PC-9 (cell line): ENCODE measurements at regions not wholly inside any gene's neighbourhood (a gene's known extent, or its start where the extent isn't known, plus 50 kb on each side); places are given as distances from the start of the nearest gene placed in this dataset.

Experiments
- BruUV-seq: library from RNA; stranded (reverse); fragments of 400-500 nt; replicated peaks from 2 replicates; lab custom pipeline; 2021; lab: Mats Ljungman, UMichigan
- CTCF ChIA-PET: fragments of 300-600 bp; sonication (Branson Sonifier 250); formaldehyde crosslinking; loops from one replicate; lab custom pipeline; 2022; ENCODE audit warnings: antibody characterized with exemption; lab: Charles Lee
- POLR2A ChIA-PET: fragments of 300-600 bp; sonication (Branson Sonifier 250); formaldehyde crosslinking; loops from one replicate; lab custom pipeline; 2022; ENCODE audit warnings: antibody characterized with exemption; ENCODE audit not compliant: unreplicated experiment; lab: Charles Lee
- DNase-seq, 2 experiments: peaks; one replicate each; pipeline versions ENCODE4 v3.0.0 to v3.0.0-alpha.2; 2015 to 2022; ENCODE audit warnings: mixed read lengths in 1 of 2
- H2AFZ ChIP-seq: fragments of 200-600 bp; sonication (generic); 2 replicates; pipeline ENCODE4 v1.8.1; 2017; ENCODE audit warnings: antibody characterized with exemption
- H3F3A ChIP-seq: fragments of 200-600 bp; sonication (generic); 2 replicates; pipeline ENCODE4 v1.8.1; 2017; ENCODE audit warnings: antibody characterized with exemption, mild to moderate bottlenecking, low read depth; ENCODE audit not compliant: insufficient read depth
- H3K27ac ChIP-seq: fragments of 200-600 bp; sonication (generic); 2 replicates; pipeline ENCODE4 v1.6.1; 2016; ENCODE audit warnings: mixed run types
- H3K27me3 ChIP-seq: fragments of 200-600 bp; sonication (generic); 2 replicates; pipeline ENCODE4 v1.6.1; 2016; ENCODE audit warnings: low read depth, mixed run types; ENCODE audit not compliant: insufficient read depth
- H3K36me3 ChIP-seq: fragments of 200-600 bp; sonication (generic); 2 replicates; pipeline ENCODE4 v1.6.1; 2016; ENCODE audit warnings: low read depth, mixed run types
- H3K4me1 ChIP-seq: fragments of 200-600 bp; sonication (generic); replicated peaks from 2 replicates; pipeline ENCODE4 v1.6.1; 2016; ENCODE audit warnings: mixed run types; ENCODE audit not compliant: insufficient read depth
- H3K4me2 ChIP-seq: fragments of 200-600 bp; sonication (generic); 2 replicates; pipeline ENCODE4 v1.6.1; 2017; ENCODE audit warnings: mixed run types
- H3K4me3 ChIP-seq: fragments of 200-600 bp; sonication (generic); 2 replicates; pipeline ENCODE4 v1.6.1; 2016; ENCODE audit warnings: mixed run types
- H3K79me2 ChIP-seq: fragments of 200-600 bp; sonication (generic); 2 replicates; pipeline ENCODE4 v1.6.1; 2017; ENCODE audit warnings: low read depth, mixed run types
- H3K9me2 ChIP-seq: fragments of 200-600 bp; sonication (generic); 2 replicates; pipeline ENCODE4 v1.8.1; 2017; ENCODE audit warnings: mild to moderate bottlenecking; ENCODE audit not compliant: insufficient read depth
- H3K9me3 ChIP-seq: fragments of 200-600 bp; sonication (generic); 2 replicates; pipeline ENCODE4 v1.8.1; 2016; ENCODE audit warnings: low read depth; ENCODE audit not compliant: insufficient read depth
- H4K20me1 ChIP-seq: fragments of 200-600 bp; sonication (generic); 2 replicates; pipeline ENCODE4 v1.8.1; 2017; ENCODE audit not compliant: insufficient read depth
- CTCF ChIP-seq: fragments of 200-600 bp; sonication (generic); conservative IDR thresholded peaks from 2 replicates; pipeline ENCODE4 v1.6.1; 2017; ENCODE audit warnings: mixed run types, antibody characterized with exemption, mild to moderate bottlenecking, moderate library complexity
- EZH2 ChIP-seq: fragments of 200-600 bp; sonication (generic); IDR thresholded peaks from 2 replicates; pipeline ENCODE4 v1.8.0; 2017; ENCODE audit warnings: antibody characterized with exemption, low read depth
- intact Hi-C: fragments of 100-400 bp; cut with micrococcal nuclease; formaldehyde crosslinking; loops from one replicate; pipeline ENCODE4 v1.10.0; 2022; ENCODE audit not compliant: unreplicated experiment

- Histone ChIP-seq H4K20me1 (no peaks in the 10 kb centered on the region), H3F3A (no peaks in the 10 kb centered on the region), H3K4me2 (no peak overlapping the region), H3K4me1 (no peaks in the 10 kb centered on the region), H2AFZ (no peak overlapping the region), H3K9me2 (no peaks in the 10 kb centered on the region), H3K79me2 (no peaks in the 10 kb centered on the region), H3K27me3 (no peaks in the 10 kb centered on the region), H3K9me3 (no peaks in the 10 kb centered on the region; the same call in 1 of the 2 replicates), H3K27ac (no peak overlapping the region), H3K4me3 (no peak overlapping the region), H3K36me3 (no peaks in the 10 kb centered on the region)
- CTCF ChIA-PET: no interaction called here
- no peak for DNase-seq
- TF ChIP-seq CTCF (no peak), EZH2 (no peak)
- no TSS peak for BruUV-seq
- intact Hi-C loops: no loop called here
- POLR2A ChIA-PET: no interaction called here
These were observed 440.7 kb downstream of the TAF11L14 start for GRCh38 chr5:18074961-18075360.

GRCh38 chr5:18078157-18078556 is 443.9 kb downstream of the TAF11L14 start:
- H2AFZ ChIP-seq: no peak overlapping the region
- no peak overlapping the region for H3K4me3 ChIP-seq
- H3K79me2 ChIP-seq: no peaks in the 10 kb centered on the region
- no peaks in the 10 kb centered on the region for H3K36me3 ChIP-seq
- TF ChIP-seq CTCF: no peak
- TF ChIP-seq EZH2: no peak
- BruUV-seq: no TSS peak
- H3K4me2 ChIP-seq: no peak overlapping the region
- no peaks in the 10 kb centered on the region for H3F3A ChIP-seq
- no peak for DNase-seq
- H4K20me1 ChIP-seq: no peaks in the 10 kb centered on the region
- H3K4me1 ChIP-seq: no peaks in the 10 kb centered on the region
- H3K27me3 ChIP-seq: no peaks in the 10 kb centered on the region
- H3K9me2 ChIP-seq: no peaks in the 10 kb centered on the region
- H3K9me3 ChIP-seq: peaks cover 8% of the 10 kb centered on the region
- ChIA-PET POLR2A (no interaction called here), CTCF (no interaction called here)
- no peak overlapping the region for H3K27ac ChIP-seq
- intact Hi-C loops: no loop called here

GRCh38 chr5:18079831-18080230 is 445.6 kb downstream of the TAF11L14 start:
- BruUV-seq: no TSS peak
- no peak for DNase-seq
- Histone ChIP-seq H3K27ac (no peak overlapping the region), H3F3A (no peaks in the 10 kb centered on the region), H4K20me1 (no peaks in the 10 kb centered on the region), H3K9me2 (no peaks in the 10 kb centered on the region), H2AFZ (0 out of 2 replicates have a peak overlapping the region, but pooled peaks have one; percentile 25), H3K36me3 (no peaks in the 10 kb centered on the region), H3K4me1 (no peaks in the 10 kb centered on the region), H3K79me2 (no peaks in the 10 kb centered on the region), H3K27me3 (no peaks in the 10 kb centered on the region), H3K4me3 (no peak overlapping the region), H3K4me2 (no peak overlapping the region), H3K9me3 (peaks cover 8% of the 10 kb centered on the region)
- intact Hi-C loops: no loop called here
- CTCF ChIA-PET: no interaction called here
- TF ChIP-seq CTCF (no peak), EZH2 (no peak)
- POLR2A ChIA-PET: no interaction called here
